Left cardiac atrium (tissue), 4 donors: ENCODE measurements at regions not wholly inside any gene's neighbourhood (a gene's known extent, or its start where the extent isn't known, plus 50 kb on each side); places are given as distances from the start of the nearest gene placed in this dataset.

Experiments used
- ATAC-seq, 2 donors: fragments of 200-7000 bp; cut with Tn5 transposase; one replicate each; pipeline ENCODE4 v1.9.1; 2020; ENCODE audit warnings: mild to moderate bottlenecking in 2 of 2, moderate library complexity in 2 of 2
- DNase-seq: peaks from one replicate; pipeline ENCODE4 v3.0.0-alpha.2; 2020
- intact Hi-C, 2 donors: fragments of 100-400 bp; cut with DNase I; formaldehyde crosslinking; loops; one replicate each; pipeline versions ENCODE4 v1.14.1 to v1.15.1; 2022 to 2023
- donor health status: DM: no; HTN: yes; CAD: no.
- donor health status: DM: no; HTN: yes; CAD: no; lungs with severe emphysema.
- donor health status: DM: yes; HTN: yes; CAD: no.
- donor health status: Dilated cardiomyopathy.

GRCh38 chr1:57752843-57753242 is 329.0 kb upstream of the DAB1 start:
- DNase-seq (no peak), ATAC-seq (no peak)
- intact Hi-C loops, result no loop called here

DNA sequence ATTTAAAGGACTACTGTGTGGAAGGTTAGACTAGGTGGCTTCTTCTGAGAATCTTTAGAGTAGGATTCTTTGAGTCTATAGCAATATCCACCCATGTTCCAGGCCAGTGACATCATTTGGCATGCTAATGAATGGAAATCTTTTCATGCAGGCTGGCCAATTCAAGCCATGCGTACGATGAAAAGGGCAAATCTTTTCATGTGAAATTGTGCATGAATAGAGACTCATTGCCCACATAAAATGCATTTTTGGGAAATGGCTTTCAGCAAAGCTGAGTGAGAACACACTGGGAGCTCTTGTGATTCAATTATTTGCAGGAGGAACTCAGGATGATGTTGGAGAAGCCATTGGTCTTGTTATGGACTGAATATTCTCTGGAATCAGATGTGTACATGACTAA is 324.9 kb upstream of the DAB1 start:
- intact Hi-C loops, result no loop called here
- DNase-seq (no peak), ATAC-seq (no peak)

GRCh38 chr1:57747818-57748217 is 324.0 kb upstream of the DAB1 start:
- no peak for ATAC-seq
- intact Hi-C loops, result no loop called here

DNA sequence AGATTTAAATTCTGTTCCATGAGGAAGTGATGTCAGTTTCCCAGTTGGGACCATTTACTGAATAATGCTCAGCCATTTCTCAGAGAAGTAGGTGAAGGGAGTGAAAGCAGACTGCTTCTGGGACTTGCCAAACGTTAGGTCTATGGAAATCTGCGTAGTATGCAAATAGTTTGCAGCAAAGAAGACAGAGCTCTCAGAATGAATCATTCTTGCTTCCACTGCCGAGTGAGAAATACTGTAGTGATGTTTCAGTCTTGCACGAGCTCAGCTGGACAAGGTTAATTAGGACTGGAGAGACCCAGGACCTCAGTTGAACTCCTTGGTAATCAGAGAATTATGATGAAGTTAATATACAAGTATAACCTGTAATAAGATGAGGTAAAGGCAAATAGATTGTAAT is 317.7 kb upstream of the DAB1 start:
- intact Hi-C loops, result no loop called here
- no peak for DNase-seq
- ATAC-seq, result no peak

More at GRCh38 chr1:57747818-57748217, 324.0 kb upstream of the DAB1 start:
- DNase-seq, result no peak

DNA sequence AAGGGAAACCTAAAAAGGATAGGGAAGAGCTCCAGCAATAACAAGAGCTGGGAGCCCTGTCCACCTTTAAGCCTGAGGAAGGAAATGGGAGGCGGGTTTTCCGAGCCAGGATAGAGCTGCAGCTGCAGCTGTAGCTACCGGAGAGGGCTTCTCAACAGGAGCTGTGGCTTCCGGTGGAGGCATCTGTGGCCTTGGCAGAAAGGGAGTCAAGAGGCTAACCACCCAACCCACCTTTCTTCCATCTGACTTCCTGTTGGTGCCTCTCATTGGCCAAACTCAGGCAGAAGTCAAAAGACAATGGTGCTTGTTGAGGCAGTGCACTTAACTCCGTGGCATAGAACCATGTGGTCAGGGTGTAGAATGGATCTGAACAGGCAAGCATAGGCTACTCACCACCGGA is 313.1 kb upstream of the DAB1 start:
- intact Hi-C loops, result no loop called here
- no peak for DNase-seq
- ATAC-seq, result no peak

DNA sequence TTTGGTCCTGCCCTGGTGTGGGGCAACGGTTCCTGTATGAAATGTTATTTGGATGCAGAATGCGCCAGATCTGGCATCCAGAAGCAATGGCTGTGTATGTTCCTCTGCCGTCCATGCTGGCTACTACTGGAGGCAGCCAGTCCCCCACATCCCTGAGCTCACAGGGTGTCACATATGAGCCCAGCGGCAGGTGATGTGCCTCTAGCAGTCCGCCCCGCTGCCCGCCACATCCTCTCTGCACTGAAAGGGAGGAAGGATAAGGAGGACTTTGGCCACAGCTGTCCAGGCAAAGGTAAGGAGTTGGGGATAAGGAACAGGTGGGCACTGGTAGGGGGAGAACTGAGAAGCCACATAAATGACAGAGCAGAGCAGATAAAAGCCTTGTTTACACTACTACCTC is 305.3 kb upstream of the DAB1 start:
- DNase-seq, result no peak
- no peak for ATAC-seq
- intact Hi-C loops, result no loop called here

- intact Hi-C loops, result no loop called here
- DNase-seq (no peak), ATAC-seq (no peak)
Observed at GRCh38 chr1:57727121-57727520, 303.3 kb upstream of the DAB1 start.

DNA sequence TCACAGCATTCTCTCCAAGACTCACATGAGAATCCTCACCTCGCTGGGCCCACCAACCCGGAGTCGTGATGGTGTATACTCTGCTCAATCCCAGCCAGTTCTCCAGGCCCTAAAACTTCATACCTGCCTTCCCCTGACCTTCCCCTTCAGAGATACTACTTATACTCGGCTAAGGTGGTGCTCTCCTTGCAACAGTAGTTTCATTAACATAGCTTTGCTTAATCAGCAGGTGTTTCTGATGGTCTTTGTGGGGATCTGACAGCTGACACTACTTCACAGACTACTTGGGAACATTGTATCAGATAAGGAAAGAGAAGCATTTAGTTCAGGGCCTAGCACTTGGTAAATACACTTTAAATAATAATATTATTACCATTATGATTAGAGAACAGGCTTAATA is 301.5 kb upstream of the DAB1 start:
- DNase-seq (no peak), ATAC-seq (peak in 1 of 2 donors; percentile 27)
- intact Hi-C loops, result no loop called here

DNA sequence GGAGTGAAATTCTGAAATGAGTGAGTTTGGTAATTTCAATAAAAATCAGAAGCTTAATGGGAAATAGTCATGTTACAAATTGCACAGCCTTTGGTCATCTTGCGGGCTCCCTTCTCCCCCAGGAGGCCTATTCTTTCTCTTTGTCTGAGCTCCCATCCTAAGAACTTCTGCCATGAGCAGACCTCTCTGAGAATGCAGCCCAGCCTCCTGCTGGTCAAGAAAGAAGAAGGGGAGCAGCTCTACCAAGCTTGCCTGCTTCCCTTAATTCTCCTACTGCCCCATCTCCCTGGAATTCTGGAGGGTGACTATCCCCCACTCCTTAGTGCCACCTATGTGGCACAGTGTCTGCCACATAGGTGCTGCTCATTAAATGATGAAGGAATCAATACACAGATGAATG is 300.7 kb upstream of the DAB1 start:
- no peak for ATAC-seq

DNA sequence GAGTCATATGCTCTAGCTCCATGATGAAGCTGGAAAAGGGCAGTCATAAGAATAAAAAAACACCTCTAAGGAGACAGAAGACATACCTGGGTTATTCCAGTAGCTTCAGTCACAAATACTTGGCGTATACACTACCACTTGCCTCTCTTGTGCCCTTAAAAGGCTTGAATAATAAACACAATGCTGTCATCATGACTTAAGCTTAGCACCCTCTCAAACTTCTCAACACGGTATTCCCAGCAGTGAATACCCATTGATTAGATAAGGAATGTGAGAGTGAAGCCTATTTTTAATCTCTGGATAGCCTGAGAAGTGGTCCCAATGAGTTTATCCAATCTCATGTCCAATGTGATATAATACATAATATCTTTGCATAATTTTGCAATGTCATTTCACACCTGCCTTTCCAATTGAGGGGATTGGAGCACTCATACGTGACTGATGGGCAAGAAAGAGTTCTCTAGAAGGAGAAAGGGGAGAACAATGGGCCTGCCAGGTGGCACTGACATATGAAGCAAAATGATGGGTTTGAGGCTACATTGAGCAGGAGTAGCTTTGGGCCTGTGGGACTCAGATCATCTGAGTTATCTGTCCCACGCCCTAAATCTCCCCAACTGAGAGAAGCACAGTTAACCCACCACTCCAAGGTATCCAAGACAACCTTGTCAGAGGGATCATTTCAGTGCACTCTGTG is 298.6 kb upstream of the DAB1 start:
- DNase-seq, result no peak
- ATAC-seq, result peak; percentile 91 to 94
- intact Hi-C loops, result no loop called here

More for the DNA sequence above, 300.7 kb upstream of the DAB1 start:
- intact Hi-C loops, result no loop called here
- DNase-seq, result no peak

GRCh38 chr1:57721001-57721400 is 297.1 kb upstream of the DAB1 start:
- no peak for ATAC-seq
- DNase-seq, result no peak
- intact Hi-C loops, result no loop called here

DNA sequence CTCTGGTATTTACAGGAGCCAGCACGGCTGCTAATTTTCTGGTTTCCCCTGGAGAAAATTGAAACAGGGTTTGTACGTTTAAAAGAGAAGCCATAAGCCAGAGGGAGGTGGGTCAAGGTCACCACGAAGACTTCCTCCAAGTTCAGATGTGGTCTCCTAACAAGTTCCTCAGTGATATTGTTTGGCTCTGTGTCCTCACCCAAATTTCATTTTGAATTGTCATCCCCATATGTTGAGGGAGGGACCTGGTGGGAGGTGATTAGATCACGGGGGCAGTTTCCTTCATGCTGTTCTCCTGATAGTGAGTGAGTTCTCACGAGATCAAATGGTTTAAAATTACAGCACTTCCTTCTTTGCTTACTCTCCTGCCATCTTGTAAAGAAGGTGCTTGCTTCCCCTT is 295.4 kb upstream of the DAB1 start:
- intact Hi-C loops, result no loop called here
- no peak for ATAC-seq
- DNase-seq, result no peak

GRCh38 chr1:57713501-57713900 is 289.6 kb upstream of the DAB1 start:
- DNase-seq (no peak), ATAC-seq (no peak)
- intact Hi-C loops, result no loop called here

DNA sequence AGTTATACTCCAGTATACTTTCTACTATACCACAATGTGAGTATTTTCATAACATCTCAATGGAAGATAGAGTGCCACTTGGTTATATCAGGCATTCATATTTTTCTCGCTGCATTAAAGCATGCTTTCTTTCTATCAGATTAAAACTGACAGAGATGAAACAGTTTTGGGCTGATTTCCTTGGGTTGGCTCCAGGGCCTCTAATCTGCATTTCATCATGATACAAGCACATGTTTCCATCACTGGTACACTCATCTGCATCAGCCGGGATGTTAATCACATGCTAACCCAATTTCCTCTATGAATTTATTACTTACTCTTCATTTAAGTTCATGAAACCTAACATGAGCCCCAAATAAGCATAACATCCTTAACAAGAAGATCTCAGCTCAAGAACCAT is 289.0 kb upstream of the DAB1 start:
- DNase-seq, result no peak
- no peak for ATAC-seq
- intact Hi-C loops, result no loop called here

DNA sequence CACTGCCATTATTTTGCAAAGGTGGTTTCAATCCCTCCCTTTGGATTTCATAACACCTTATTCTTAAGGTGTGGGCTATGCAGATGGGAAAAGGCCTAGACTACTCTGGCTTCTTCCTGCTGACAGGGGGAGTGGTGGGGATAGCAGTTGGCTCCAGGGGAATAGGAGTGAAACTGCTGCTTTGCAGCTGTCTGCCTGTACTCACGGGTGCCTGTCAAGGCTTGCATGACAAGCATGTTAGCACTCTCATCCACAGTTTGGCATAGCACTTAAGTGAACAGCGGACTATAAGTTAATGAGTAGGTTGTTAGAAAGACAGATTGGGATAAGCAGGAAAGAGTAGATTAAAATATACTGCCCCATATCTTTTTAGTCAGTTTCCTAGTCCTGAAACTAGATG is 287.5 kb upstream of the DAB1 start:
- DNase-seq, result no peak
- intact Hi-C loops, result no loop called here
- no peak for ATAC-seq

GRCh38 chr1:57707631-57708030 is 283.8 kb upstream of the DAB1 start:
- no peak for DNase-seq
- intact Hi-C loops, result no loop called here
- no peak for ATAC-seq

GRCh38 chr1:57704811-57705210 is 281.0 kb upstream of the DAB1 start:
- intact Hi-C loops, result no loop called here
- ATAC-seq (no peak), DNase-seq (no peak)

DNA sequence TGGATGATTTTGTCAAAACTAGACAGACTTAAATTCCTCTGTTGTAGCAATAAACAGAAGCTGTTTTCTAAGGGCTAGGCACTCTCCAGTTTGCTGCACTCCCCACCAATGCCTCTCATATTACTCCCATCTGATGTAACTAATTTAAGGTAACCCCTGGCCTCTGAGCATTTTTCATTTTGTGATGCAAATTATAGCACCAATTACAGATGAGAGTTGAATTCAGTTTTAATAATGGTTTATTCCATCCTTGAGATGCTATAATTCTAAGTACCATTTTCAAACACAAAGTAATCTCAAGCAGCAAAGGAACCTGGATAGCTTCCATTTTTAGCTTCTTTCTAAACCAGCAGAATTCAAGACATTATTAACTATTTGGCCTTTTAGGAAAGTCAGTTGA is 280.4 kb upstream of the DAB1 start:
- no peak for ATAC-seq
- no peak for DNase-seq
- intact Hi-C loops, result no loop called here

- no peak for ATAC-seq
- no peak for DNase-seq
- intact Hi-C loops, result no loop called here
Observed at GRCh38 chr1:57696904-57697303, 273.0 kb upstream of the DAB1 start.

- ATAC-seq (no peak), DNase-seq (no peak)
- intact Hi-C loops, result no loop called here
Observed at GRCh38 chr1:57696043-57696442, 272.2 kb upstream of the DAB1 start.

- DNase-seq, result no peak
- no peak for ATAC-seq
- intact Hi-C loops, result no loop called here
Observed at GRCh38 chr1:57686306-57686705, 262.4 kb upstream of the DAB1 start.
